Effector memory CD4-positive, alpha-beta T cell (primary cell): ENCODE measurements at regions not wholly inside any gene's neighbourhood (a gene's known extent, or its start where the extent isn't known, plus 50 kb on each side); places are given as distances from the start of the nearest gene placed in this dataset.
A peak's percentile ranks its signal among the peaks of the same experiment; 100 is the strongest.
"Not testable (repeated sequence)": the region's sequence is repeated elsewhere in the genome, so short reads cannot be mapped to it uniquely, and the experiment has no call there.

Source experiments
- DNase-seq, 3 donors: peaks; one replicate each; pipeline ENCODE4 v3.0.0-alpha.2; 2020
- H3K27ac ChIP-seq: 2 replicates; pipeline ENCODE4 v1.7.0; 2013; ENCODE audit warnings: mild to moderate bottlenecking, low read length, moderate library complexity; ENCODE audit not compliant: insufficient read depth, poor library complexity, severe bottlenecking
- H3K27me3 ChIP-seq: replicated peaks from 2 replicates; pipeline ENCODE4 v1.7.0; 2013; ENCODE audit warnings: mild to moderate bottlenecking, low read length; ENCODE audit not compliant: insufficient read depth, control insufficient read depth, poor library complexity, severe bottlenecking
- H3K36me3 ChIP-seq: 2 replicates; pipeline ENCODE4 v1.7.0; 2013; ENCODE audit warnings: mild to moderate bottlenecking, low read length, moderate library complexity; ENCODE audit not compliant: control insufficient read depth, insufficient read depth
- H3K4me1 ChIP-seq: 2 replicates; pipeline ENCODE4 v1.7.0; 2013; ENCODE audit warnings: low read length, mild to moderate bottlenecking; ENCODE audit not compliant: control insufficient read depth, insufficient read depth, poor library complexity, severe bottlenecking
- H3K4me3 ChIP-seq: 2 replicates; pipeline ENCODE4 v1.7.0; 2013; ENCODE audit warnings: low read length, low read depth, mild to moderate bottlenecking; ENCODE audit not compliant: insufficient read depth, poor library complexity, severe bottlenecking
- H3K9me3 ChIP-seq: 2 replicates; pipeline ENCODE4 v1.7.0; 2013; ENCODE audit warnings: mild to moderate bottlenecking, low read length, moderate library complexity; ENCODE audit not compliant: control insufficient read depth

DNA sequence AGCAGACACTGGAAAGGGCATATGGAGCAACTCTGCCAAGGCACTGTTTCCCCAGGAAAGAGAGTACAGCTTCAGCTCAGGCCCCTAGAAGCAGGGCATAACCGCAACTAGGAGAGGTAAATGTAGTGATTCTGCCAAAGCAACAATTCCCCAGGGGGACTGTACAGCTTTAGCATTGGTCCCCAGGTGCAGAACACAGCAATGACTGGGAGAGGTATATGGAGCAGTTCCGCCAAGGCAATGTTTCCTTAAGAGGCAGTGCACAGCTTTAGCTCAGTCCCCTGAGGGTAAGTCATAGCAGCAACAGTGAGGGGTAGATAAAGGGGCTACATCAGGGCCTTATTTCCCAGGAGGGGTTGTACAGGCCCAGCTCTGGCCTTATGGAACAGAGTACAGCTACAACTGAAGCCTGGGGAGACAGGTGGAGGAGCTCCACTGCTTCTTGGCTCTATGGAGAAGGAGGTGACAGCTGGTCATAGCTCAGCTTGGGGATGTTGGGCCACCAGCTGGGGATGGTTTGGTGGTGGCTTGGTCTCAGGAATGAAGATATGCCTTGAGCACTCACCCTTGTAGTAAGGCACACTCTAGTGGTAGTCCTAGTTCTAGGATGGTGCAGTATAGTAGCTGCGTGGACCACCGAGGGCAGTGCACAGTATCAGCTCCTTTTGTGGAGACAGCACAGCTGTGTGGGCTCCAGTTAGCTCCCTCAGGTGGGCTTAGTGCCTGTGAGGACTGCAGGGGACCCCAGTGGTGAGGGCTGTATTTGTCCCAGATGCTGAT, 582.7 kb downstream of the PTPRC start:
- Histone ChIP-seq H3K9me3 (no peaks in the 10 kb centered on the region), H3K4me3 (no peak overlapping the region), H3K27ac (no peak overlapping the region), H3K36me3 (no peaks in the 10 kb centered on the region), H3K4me1 (peaks cover 5% of the 10 kb centered on the region), H3K27me3 (no peaks in the 10 kb centered on the region)
- DNase-seq: no peak

GRCh38 chr1:199223936-199224335, 585.1 kb downstream of the PTPRC start:
- Histone ChIP-seq H3K27ac (no peak overlapping the region), H3K36me3 (no peaks in the 10 kb centered on the region), H3K9me3 (no peaks in the 10 kb centered on the region), H3K4me3 (no peak overlapping the region), H3K27me3 (no peaks in the 10 kb centered on the region), H3K4me1 (peaks cover 5% of the 10 kb centered on the region)
- no peak for DNase-seq

DNA sequence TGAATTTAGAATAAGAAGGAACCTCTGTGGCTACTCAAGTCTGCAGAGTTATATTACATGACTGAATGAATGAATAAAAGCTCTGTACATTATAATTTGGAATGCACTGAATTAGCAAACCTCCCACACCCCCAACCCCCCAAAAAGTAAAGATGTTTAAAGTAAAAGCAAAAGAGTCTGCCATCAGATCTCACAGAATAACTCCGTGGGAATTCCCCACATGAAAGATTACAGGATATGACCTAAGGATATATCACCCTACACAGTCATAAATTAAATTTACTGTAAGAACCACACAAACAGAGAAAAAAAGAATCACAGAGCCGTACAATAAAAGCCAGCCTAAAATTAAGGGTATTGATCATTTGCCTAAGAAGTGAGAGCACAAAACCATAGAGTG, 587.3 kb downstream of the PTPRC start:
- no peak for DNase-seq
- Histone ChIP-seq H3K9me3 (no peaks in the 10 kb centered on the region), H3K27ac (no peak overlapping the region), H3K27me3 (no peaks in the 10 kb centered on the region), H3K4me3 (no peak overlapping the region), H3K4me1 (peaks cover 5% of the 10 kb centered on the region), H3K36me3 (no peaks in the 10 kb centered on the region)

- H3K9me3 ChIP-seq: no peaks in the 10 kb centered on the region
- no peaks in the 10 kb centered on the region for H3K27me3 ChIP-seq
- H3K4me3 ChIP-seq: no peak overlapping the region
- H3K4me1 ChIP-seq: no peaks in the 10 kb centered on the region
- H3K27ac ChIP-seq: no peak overlapping the region
- DNase-seq: no peak
- no peaks in the 10 kb centered on the region for H3K36me3 ChIP-seq
Measured at GRCh38 chr1:199242147-199242546, 603.3 kb downstream of the PTPRC start.

DNA sequence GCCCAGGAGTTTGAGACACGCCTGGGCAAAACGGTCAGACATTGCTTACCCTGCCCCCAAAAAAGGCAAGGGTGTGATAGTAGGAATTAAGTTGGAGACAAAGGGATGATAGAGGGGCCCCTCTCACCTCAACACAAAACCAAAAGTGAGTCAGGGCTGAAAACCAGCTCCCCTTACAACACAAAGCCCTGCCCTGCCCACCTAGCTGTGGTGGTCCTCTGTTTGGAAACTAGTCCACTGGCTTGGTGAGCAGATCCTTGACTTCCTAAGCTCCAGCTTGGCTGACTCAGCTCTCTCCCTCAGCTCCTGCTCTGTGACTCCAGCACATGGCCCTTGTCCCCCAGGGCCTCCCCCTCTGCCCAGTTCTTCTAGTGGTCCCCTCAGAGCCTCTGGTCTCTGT, 603.8 kb downstream of the PTPRC start:
- Histone ChIP-seq H3K36me3 (no peaks in the 10 kb centered on the region), H3K9me3 (no peaks in the 10 kb centered on the region), H3K4me3 (no peak overlapping the region), H3K27ac (no peak overlapping the region), H3K27me3 (no peaks in the 10 kb centered on the region), H3K4me1 (no peaks in the 10 kb centered on the region)
- DNase-seq: no peak

GRCh38 chr1:199243423-199244061, 604.7 kb downstream of the PTPRC start:
- Histone ChIP-seq H3K27ac (no peak overlapping the region), H3K27me3 (no peaks in the 10 kb centered on the region)

DNA sequence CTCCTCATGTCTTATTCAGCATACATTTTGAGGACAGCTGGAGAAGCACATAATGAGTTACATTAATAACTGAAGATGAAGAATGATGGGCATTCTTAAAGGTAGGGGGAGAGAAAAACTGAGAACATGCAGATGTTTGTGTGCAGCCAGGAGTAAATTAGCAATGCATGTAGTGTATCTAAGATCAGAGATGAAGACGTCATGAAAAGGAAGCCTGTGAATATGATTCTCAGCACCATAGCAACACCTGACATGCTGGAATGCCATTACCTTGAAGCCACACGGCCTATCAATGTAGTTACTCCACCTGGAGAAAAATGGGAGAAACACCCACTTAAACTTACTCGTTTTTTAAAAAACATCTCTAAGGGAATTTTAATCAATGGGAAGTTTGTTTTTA, 607.1 kb downstream of the PTPRC start:
- DNase-seq: no peak
- Histone ChIP-seq H3K27me3 (no peaks in the 10 kb centered on the region), H3K4me3 (no peak overlapping the region), H3K36me3 (no peaks in the 10 kb centered on the region), H3K27ac (no peak overlapping the region), H3K9me3 (no peaks in the 10 kb centered on the region), H3K4me1 (no peaks in the 10 kb centered on the region)

More at GRCh38 chr1:199243423-199244061, 604.7 kb downstream of the PTPRC start:
- Histone ChIP-seq H3K4me1 (no peaks in the 10 kb centered on the region), H3K9me3 (no peaks in the 10 kb centered on the region), H3K4me3 (no peak overlapping the region), H3K36me3 (no peaks in the 10 kb centered on the region)
- peak; percentile 15 to 47 (median 45) for DNase-seq

GRCh38 chr1:199246716-199247115, 607.9 kb downstream of the PTPRC start:
- no peaks in the 10 kb centered on the region for H3K36me3 ChIP-seq
- no peaks in the 10 kb centered on the region for H3K27me3 ChIP-seq
- H3K9me3 ChIP-seq: no peaks in the 10 kb centered on the region
- H3K4me1 ChIP-seq: no peaks in the 10 kb centered on the region
- no peak overlapping the region for H3K4me3 ChIP-seq
- DNase-seq: no peak
- no peak overlapping the region for H3K27ac ChIP-seq

DNA sequence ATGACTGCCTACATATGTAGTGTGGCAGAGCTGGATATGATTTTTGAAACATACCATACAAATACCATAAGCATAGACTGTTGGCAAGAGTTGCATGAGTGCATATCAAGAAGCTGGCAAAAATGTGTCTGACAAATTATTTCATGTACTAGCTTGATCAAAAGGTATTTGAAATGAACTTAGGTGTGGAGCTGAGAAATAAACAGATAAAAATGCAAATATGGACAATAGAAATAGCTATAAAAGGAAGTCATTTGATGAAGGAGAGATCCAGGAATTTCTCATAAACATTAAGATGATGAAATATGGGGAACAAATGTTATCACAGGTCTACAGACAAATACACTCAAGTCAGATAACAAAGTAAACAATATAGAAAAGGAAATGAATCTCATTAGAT, 609.1 kb downstream of the PTPRC start:
- Histone ChIP-seq H3K36me3 (no peaks in the 10 kb centered on the region), H3K4me1 (no peaks in the 10 kb centered on the region), H3K4me3 (no peak overlapping the region), H3K9me3 (no peaks in the 10 kb centered on the region), H3K27ac (no peak overlapping the region), H3K27me3 (no peaks in the 10 kb centered on the region)
- no peak for DNase-seq

GRCh38 chr1:199254040-199254439, 615.2 kb downstream of the PTPRC start:
- H3K27ac ChIP-seq, H3K9me3 ChIP-seq, DNase-seq, H3K27me3 ChIP-seq, H3K4me3 ChIP-seq, H3K4me1 ChIP-seq, H3K36me3 ChIP-seq: not testable (repeated sequence)
